GM23248 (cell line): ENCODE measurements at regions not wholly inside any gene's neighbourhood (a gene's known extent, or its start where the extent isn't known, plus 50 kb on each side); places are given as distances from the start of the nearest gene placed in this dataset.

ENCODE experiments used
- EZH2 ChIP-seq: fragments of 200-600 bp; sonication (generic); IDR thresholded peaks from 2 replicates; pipeline ENCODE4 v1.6.1; 2018; ENCODE audit warnings: antibody characterized with exemption, mild to moderate bottlenecking; ENCODE audit not compliant: insufficient read depth, poor library complexity, severe bottlenecking
- EZH2phosphoT487 ChIP-seq: fragments of 200-600 bp; sonication (generic); IDR thresholded peaks from 2 replicates; pipeline ENCODE4 v1.6.1; 2018; ENCODE audit warnings: antibody characterized with exemption, moderate library complexity, mild to moderate bottlenecking, low read depth; ENCODE audit not compliant: insufficient read depth

- TF ChIP-seq EZH2 (no peak), EZH2phosphoT487 (no peak)
Observed at GRCh38 chr10:21334891-21335696, 190.4 kb downstream of the SKIDA1 start.
